ENCODE measurements at regions not wholly inside any gene's neighbourhood (a gene's known extent, or its start where the extent isn't known, plus 50 kb on each side); places are given as distances from the start of the nearest gene placed in this dataset.

DNA sequence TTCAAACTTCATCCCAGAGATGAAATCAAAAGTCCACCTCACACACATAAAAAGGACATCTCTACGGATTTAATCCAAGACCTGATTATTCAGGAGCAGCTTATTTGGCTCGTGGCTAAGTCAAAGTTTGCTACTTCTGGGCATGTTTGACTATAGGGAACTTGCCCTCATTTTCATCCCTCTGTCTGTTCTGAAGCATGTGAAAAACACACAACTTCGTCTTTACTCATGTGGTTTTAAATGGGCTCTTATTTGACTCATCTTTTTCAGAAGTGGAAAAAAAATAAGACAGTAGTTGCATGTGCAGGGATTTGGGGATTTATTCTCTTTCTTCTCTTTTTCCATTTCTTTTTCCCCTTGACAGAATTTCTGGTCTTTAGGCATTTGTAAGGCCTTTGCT, 295.9 kb downstream of the TFEC start:
- Histone ChIP-seq H3K4me1 (ENCODE audit: control insufficient read depth in 2 of 3, insufficient read depth in 2 of 3, low read depth in 1 of 3, low read length in 3 of 3) (no peaks in the 10 kb centered on the region), H3K27ac (ENCODE audit: low read depth in 2 of 2, low read length in 2 of 2) (no peak overlapping the region), H3K36me3 (ENCODE audit: control insufficient read depth in 2 of 3, insufficient read depth in 3 of 3, low read length in 3 of 3) (no peaks in the 10 kb centered on the region), H3K9me3 (ENCODE audit: control insufficient read depth in 2 of 3, insufficient read depth in 1 of 3, low read length in 3 of 3) (no peaks in the 10 kb centered on the region), H3K27me3 (ENCODE audit: control insufficient read depth, insufficient read depth, low read length) (no peaks in the 10 kb centered on the region), H3K9ac (ENCODE audit: low read length in 3 of 3) (no peak overlapping the region), H3K4me3 (ENCODE audit: low read length in 3 of 3) (no peak overlapping the region)
- TF ChIP-seq, protein P1, sequence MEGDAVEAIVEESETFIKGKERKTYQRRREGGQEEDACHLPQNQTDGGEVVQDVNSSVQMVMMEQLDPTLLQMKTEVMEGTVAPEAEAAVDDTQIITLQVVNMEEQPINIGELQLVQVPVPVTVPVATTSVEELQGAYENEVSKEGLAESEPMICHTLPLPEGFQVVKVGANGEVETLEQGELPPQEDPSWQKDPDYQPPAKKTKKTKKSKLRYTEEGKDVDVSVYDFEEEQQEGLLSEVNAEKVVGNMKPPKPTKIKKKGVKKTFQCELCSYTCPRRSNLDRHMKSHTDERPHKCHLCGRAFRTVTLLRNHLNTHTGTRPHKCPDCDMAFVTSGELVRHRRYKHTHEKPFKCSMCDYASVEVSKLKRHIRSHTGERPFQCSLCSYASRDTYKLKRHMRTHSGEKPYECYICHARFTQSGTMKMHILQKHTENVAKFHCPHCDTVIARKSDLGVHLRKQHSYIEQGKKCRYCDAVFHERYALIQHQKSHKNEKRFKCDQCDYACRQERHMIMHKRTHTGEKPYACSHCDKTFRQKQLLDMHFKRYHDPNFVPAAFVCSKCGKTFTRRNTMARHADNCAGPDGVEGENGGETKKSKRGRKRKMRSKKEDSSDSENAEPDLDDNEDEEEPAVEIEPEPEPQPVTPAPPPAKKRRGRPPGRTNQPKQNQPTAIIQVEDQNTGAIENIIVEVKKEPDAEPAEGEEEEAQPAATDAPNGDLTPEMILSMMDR (IDR thresholded peaks at IDR 0.05; ENCODE audit: borderline replicate concordance, extremely low read depth, insufficient read depth): no peak
- intact Hi-C loops (cut with DNase I): no loop called here
- FAIRE-seq (no peak), DNase-seq (no peak)

DNA sequence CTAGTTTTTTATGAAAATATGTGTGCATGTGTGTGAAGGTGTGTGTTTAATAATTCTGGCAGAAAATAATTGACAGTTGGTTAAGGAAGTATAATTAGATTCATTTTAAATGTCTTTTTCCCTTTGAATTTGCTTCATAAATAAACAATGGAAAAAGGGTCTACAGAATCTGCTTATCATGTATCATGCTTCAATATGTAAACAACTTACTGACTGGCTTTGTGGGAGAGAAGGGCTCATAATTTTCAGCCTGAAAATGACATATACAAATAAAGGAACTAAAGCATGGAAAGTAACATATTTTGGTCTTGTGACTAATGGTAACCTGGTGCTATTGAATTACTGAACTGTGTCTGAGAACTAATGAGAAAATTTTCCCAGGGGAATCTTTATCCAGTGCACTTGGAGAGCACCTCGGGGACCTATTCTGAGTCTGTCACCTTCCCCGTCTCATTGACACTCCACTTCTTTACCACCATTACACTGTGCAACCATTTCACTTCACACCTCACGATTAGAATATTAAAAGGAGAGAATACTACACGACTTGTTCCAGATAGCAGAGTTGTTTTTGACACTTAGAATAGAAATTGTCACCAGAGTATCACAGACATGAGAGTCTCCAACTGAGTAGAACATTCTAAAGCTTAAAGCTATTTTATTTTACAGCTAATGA, 298.6 kb downstream of the TFEC start:
- no peak overlapping the region for H3K27ac ChIP-seq (ENCODE audit: low read depth in 2 of 2, low read length in 2 of 2)
- no peak for DNase-seq
- no peaks in the 10 kb centered on the region for H3K9me3 ChIP-seq (ENCODE audit: control insufficient read depth in 2 of 3, insufficient read depth in 1 of 3, low read length in 3 of 3)
- no peaks in the 10 kb centered on the region for H3K4me1 ChIP-seq (ENCODE audit: control insufficient read depth in 2 of 3, insufficient read depth in 2 of 3, low read depth in 1 of 3, low read length in 3 of 3)
- H3K9ac ChIP-seq (ENCODE audit: low read length in 3 of 3): no peak overlapping the region
- FAIRE-seq: no peak
- H3K27me3 ChIP-seq (ENCODE audit: control insufficient read depth, insufficient read depth, low read length): no peaks in the 10 kb centered on the region
- no peaks in the 10 kb centered on the region for H3K36me3 ChIP-seq (ENCODE audit: control insufficient read depth in 2 of 3, insufficient read depth in 3 of 3, low read length in 3 of 3)
- intact Hi-C loops (cut with DNase I): no loop called here
- TF ChIP-seq, protein P1 (IDR thresholded peaks at IDR 0.05; ENCODE audit: borderline replicate concordance, extremely low read depth, insufficient read depth): no peak
- no peak overlapping the region for H3K4me3 ChIP-seq (ENCODE audit: low read length in 3 of 3)

DNA sequence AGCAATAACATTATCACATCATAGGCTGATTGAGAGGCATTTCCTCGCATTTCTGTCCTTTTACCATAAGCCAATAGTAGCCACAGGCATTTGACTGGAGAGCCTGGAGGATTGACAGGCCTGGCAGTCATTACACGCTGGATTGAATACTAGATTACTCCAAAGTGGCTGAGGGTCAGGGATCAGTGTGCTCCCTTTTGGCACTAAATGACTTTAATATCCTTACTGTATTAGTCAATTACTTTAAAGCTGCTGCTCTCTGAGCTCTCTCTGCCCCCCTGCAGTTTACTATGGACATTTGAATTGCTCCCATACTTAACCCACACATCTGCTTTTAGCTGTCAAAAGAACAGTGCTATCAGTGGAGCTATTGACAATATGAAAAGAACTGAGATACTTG, 302.0 kb downstream of the TFEC start:
- H3K27ac ChIP-seq (ENCODE audit: low read depth in 2 of 2, low read length in 2 of 2): no peak overlapping the region
- H3K36me3 ChIP-seq (ENCODE audit: control insufficient read depth in 2 of 3, insufficient read depth in 3 of 3, low read length in 3 of 3): no peaks in the 10 kb centered on the region
- no peak overlapping the region for H3K9ac ChIP-seq (ENCODE audit: low read length in 3 of 3)
- H3K4me3 ChIP-seq (ENCODE audit: low read length in 3 of 3): no peak overlapping the region
- H3K9me3 ChIP-seq (ENCODE audit: control insufficient read depth in 2 of 3, insufficient read depth in 1 of 3, low read length in 3 of 3): no peaks in the 10 kb centered on the region
- H3K27me3 ChIP-seq (ENCODE audit: control insufficient read depth, insufficient read depth, low read length): no peaks in the 10 kb centered on the region
- intact Hi-C loops (cut with DNase I): no loop called here
- TF ChIP-seq, protein P1 (IDR thresholded peaks at IDR 0.05; ENCODE audit: borderline replicate concordance, extremely low read depth, insufficient read depth): no peak
- H3K4me1 ChIP-seq (ENCODE audit: control insufficient read depth in 2 of 3, insufficient read depth in 2 of 3, low read depth in 1 of 3, low read length in 3 of 3): no peaks in the 10 kb centered on the region
- no peak for FAIRE-seq
- DNase-seq: no peak
